HG03571 (cell line): ENCODE measurements at regions not wholly inside any gene's neighbourhood (a gene's known extent, or its start where the extent isn't known, plus 50 kb on each side); places are given as distances from the start of the nearest gene placed in this dataset.
"Not testable (repeated sequence)": the region's sequence is repeated elsewhere in the genome, so short reads cannot be mapped to it uniquely, and the experiment has no call there.

Experiments
- ATAC-seq: cut with Tn5 transposase; IDR thresholded peaks from one replicate; pipeline ENCODE4 v1.9.1; 2021; ENCODE audit not compliant: unreplicated experiment

DNA sequence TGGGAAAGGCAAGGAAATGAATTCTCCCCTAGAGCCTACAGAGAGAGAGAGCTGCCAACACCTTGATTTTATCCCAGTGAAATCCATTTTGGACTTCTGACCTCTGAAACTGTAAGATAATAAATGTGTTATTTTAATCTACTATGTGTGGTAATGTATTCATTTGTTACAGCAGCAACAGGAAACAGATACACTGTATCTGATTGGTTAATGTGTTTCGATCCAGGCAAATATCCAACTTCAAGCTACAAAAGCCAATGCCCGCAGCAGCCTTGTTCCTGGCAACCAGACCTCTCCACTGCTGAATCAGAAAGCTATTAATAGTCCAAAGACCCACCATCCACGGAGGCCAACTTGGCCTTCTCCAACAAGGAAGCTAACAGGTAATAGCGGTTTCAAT is 318.1 kb downstream of the PTTG2 start:
- no peak for ATAC-seq

DNA sequence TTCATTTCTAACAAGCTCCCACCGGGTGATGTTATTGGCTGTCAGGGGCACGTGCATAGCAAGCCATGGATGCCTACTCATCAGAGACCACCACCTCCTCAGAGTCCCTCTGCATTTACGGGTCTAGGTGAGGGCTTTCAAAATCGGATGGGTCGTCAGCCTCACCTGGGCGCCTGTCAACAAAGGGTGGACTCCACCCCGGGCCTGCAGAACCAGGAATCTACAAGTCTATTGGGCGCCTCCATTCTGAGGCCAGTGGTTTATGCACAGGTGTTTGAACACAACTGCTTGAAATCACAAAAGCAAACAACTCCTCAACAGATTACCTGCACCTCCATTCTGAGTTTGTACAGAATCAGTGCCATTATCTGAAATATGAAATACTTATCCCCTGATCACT is 318.9 kb downstream of the PTTG2 start:
- ATAC-seq, result no peak

DNA sequence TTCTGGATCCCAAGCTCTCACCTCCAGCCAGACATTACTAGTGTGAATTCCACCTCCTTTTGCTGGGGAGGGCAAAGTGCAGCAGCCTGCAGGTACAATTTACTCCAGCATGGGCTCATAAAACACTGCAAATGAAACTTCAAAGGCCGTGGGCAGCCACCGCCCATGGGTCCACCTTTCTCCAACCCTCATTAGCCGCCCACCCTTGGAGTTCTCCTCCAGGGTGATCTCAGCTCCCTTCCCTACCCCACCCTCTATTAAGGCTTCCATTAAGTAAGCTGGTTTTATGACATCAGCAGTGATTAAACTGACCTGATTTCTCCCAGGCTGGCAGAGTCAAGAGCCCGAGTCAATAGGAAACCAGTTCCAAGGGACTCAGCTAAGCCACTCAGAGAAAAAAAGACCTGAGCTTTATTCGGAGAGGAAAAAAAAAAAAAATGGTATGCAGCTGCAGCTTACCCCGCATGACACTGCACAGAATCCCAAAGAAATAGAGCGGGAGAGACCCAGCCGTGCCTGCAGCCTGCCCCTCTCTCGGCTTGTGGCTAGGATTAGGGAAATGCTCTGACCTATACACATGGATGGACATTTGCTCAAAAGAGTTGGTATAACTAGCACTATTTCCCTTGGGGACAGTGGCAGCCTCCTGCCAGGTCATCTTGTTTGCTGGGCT is 319.6 kb downstream of the PTTG2 start:
- no peak for ATAC-seq

DNA sequence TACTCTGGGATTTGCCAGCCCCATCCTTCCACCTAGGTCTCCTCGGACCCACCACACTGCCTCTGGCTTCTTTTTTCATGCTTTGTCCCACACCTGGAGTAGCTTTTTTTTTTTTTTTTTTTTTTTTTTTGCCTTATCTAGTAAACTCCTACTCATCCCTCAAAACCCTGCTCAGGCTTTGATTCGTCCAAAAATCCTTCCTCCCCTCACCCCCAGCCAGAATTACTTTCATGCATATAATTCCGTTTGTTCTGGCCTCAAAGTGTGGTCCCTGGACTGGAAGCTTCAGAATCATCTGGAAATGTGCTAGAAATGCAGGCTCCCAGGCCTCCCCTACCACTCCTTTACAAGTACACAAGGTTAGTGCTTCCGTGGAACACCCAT is 320.1 kb downstream of the PTTG2 start:
- ATAC-seq, result no peak

DNA sequence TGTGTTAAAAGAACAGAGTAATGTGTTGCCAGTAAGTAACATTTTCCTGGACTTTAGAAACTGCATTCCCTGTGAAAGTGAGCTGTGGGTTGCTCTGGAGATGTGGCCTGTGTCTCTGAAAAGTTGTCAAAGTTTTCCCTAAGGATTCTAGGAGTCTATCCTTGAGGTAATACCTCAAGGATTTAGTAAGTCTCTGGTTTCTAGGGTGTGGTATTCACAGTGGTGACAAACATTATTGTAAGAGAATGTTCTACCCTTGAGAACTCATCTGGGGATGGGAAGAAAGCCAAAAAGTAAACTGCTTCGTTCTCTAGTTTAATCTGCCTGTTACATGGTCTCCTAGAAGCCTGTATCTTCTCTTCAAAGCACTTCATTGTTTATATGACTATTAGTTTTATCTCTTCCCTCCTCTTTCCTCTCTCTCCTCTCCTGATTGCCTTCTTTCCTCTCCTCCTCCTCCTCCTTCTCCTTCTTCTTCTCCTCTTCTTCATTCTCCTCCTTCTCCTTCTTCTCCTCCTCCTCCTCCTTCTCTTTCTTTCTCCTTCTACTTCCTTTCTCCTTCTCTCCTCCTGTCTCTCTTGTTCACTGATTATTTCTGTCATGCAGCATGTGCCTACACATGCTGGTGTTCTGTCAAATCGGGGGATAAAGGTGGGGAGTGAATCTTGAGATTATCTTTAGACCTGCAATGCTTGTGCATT is 321.3 kb downstream of the PTTG2 start:
- ATAC-seq, result no peak

DNA sequence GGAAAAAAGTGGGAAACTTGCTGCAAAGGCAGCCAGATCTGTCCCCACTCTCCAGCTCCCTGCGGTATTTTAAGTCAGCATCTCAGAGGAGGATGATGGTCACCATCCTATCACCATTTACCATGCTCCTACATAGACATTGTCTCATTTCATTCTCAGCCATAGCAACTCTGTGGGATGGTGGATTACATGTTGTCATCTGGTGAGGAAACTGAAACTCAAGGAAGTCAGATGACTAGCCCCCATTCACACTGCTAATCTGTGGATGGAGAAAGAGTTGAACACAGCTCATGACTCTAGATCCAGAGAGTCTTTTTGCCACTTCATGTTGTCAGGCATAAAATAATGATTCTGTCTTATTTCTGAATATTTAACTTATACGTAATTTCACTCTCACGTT is 323.5 kb downstream of the PTTG2 start:
- no peak for ATAC-seq

DNA sequence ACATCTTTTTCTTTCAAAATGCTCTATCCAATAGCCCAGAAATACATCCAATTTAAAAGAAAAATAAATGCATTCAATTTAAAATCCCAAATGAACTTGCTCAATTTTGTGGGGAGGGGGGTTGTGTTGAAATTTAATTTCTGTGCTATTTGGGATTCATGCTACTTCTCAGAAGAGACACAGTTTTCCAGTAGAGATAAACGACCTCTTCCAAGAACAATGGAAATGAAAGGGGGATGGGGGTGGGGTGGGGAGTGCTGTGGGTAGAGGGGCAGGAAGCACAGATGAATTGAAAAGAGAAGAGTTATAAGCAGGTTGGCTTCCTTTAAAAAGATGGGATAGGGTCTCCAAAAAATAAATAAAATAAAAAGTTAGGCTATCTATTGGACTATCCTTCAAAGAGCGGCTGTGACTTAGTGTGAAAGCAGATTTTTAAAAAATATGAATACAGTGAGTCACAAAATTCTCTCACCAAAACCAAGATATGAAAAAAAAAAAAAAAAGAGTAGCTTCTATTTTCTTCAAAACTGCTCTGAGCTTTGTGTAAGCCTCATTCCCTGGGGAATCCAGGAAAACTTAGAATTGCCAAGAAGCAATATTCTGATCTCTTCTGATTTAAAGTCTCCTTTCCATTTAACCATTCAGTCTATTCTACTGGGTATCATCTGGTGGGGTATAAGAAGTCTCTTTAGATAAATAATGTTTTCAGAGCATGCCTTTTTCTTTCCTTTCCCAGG is 324.3 kb downstream of the PTTG2 start:
- ATAC-seq, result no peak

DNA sequence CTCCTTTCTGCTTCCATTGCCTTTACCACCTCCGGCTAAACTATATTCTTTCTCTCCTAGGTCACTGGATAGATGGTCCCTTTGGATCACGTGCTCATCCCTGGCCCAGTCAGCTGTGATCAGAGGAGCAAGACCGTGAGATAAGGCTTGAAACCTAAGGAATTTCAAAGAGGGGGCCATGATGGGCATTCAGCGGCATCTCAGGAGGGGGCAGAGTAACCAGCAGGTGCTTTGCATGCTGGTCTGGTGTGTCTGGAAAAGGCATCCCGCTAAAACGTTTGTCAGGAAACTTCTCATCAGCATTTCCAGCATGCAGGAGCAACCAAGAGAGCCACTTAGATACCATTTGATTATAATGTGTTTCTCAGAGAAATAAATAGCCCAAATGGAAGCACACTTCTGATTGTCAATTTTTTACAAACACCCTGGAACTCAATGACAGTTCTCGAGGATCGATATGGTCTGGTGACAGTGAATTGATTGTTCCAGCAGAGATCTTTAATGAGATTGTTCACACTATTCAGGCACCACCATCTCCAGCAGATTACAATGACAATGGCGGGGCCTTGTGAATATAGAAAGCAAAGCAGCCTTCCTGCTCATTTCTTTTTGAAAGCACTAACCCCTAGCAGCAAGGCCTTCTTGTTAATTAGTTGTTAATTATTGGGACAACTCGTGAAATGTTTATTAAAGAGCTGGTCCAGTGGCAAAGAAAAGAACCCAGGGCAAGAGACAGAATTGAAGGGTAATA is 327.1 kb downstream of the PTTG2 start:
- no peak for ATAC-seq

DNA sequence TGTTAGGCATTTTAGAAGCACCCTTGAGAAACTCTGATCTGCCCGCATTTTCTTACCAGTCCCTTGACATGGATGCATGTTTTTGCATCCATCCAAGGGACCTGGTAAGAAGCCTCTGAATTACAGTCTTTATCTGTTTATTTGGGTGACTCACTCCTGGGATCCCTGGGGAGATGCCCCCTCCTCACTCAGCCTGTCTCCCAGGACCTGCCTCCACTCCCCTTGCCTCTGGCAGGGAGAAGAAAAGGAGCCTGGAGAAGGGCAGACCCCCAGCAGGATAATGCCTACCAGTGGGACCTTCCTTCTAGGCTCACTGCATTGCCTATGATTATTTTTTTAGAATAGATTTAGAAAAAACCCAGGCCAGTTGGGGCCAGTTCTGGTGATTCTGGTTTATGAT is 329.4 kb downstream of the PTTG2 start:
- no peak for ATAC-seq

DNA sequence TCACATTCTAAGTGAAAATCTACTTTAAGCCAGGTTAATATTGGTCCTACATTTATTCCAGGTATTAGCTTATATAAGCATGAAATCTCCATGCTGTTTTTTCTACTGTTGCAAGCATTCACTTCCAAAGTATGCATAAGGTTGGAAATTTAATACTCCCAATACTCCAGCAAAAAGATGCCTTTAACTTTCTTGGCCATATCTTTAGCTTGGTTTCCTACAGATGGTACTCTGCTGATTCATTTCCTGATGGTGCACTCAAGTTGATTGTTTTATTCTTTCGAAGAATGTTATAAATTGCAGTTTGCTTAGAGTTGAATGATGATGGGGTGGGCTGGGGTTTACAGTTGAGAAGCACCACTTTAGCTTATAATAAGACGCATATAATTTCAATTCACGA is 330.2 kb downstream of the PTTG2 start:
- ATAC-seq, result no peak

DNA sequence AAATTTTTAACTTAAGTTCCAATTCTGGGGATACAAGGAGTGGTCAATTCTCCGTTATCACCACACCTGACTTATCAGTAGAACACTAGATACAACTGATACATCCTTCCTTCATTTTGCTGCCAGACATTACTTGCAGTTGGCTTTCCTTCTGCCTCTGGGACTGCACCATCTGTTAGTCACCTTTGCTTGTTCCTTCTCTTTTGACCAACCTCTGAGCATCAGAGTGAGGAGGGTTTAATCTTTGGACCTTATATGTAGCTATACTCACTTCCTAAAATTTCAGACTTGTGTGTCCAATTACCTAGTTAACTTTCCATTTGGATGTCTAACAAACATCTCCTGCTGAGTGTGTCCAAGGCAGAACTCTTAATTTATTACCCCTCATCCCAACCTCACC is 330.7 kb downstream of the PTTG2 start:
- ATAC-seq, result no peak

DNA sequence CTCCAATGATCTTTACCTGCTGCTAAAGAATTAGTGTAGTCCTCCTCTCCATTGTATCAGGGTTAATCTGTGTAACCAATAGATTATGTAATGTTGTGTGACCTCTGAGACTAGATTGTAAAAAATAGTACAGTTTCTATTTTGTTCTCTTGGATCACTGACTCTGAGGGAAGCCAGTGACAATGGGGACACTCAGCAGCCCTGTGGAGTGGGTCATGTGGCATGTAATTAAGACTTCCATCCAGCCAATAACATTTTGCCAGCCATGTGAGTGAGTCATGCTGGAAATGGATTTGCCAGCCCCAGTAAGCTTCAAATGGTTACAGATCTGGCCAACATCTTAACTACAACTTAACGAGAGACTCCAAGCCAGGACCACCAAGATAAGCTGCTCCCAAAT is 332.3 kb downstream of the PTTG2 start:
- no peak for ATAC-seq

DNA sequence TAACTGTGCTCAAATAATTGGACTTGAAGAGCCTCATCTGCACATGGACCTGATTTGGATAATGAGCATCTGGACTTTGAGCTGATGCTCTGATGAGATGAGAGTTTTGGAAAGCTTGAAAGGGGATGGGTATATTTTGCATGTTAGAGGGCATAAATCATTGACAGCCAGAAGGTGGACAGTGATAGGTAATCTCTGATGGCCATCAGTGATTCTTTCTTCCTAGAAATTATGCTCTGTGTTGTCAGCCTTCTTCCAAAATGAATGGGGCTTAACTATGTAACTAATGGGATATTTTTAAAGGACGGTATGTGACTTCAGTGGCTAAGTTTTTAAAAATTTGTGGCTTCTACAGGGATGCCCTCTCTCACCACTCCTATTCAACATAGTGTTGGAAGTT is 334.0 kb downstream of the PTTG2 start:
- no peak for ATAC-seq

DNA sequence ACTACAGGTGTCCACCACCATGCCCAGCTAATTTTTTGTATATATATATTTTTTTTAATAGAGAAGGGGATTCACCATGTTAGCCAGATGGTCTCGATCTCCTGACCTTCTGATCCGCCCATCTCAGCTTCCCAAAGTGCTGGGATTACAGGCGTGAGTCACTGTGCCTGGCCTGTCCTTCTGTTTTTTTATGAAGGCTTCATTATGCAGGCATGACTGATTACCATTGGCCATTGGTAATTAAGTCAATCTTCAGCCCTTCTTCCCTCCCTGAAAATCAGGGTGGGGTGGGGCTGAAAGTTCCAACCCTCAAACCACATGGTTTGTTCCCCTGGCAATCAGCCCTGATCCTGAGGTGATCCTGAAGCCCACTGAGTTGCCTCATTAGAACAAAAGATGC is 336.9 kb downstream of the PTTG2 start:
- no peak for ATAC-seq

DNA sequence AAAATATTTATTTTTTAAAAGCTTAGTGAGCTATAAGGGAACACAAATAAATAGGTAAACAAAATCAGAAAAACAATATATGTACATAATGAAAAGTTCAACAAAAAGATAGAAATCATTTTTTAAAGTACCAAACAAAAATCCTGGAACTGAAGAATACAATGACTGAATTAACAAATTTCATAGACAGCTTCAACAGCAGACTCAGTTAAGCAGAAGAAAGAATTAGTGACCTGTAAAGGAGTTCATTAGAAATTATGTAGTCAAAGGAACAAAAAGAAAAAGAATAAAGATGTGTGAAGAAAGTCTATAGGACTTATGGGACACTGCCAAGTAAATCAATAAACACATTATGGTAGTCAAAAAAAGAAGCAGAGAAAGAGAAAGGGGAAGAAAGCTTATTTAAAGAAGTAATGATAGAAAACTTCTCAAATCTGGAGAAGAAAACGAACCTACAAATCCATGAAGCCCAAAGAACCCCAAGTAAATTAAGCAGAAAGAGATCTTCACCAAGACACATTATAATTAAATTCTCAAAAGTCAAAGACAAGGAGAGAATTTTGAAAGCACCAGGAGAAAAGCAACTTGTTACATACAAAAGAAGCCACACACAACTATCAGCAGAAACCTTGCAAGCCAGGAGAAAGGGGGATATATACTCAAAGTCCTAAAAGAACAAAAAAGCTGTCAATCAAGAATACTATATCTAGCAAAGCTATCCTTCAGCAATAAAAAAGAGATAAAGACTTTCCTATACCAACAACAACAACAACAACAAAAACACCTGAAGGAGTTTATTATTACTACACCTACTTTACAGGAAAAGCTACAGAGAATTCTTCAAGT is 338.9 kb downstream of the PTTG2 start:
- no peak for ATAC-seq

DNA sequence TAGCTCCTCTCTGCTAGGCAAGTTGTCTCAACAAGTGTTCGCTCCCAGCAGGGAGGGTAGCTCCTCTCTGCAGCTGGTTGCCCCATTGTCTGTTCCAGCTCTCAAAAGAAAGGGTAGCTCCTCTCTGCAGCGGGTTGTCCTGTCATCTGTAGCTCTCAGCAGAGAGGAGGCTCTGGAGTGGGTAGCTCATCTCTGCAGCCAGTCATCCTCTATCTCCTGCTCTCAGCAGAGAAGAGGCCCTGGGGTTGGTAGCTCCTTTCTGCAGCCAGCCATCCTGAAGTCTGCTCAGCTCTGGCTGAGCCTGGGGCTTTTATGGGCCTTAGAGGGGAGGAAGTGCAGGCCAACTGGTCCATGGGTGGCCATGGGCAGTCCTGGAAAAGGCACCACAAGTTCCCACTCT is 342.7 kb downstream of the PTTG2 start:
- ATAC-seq, result no peak

DNA sequence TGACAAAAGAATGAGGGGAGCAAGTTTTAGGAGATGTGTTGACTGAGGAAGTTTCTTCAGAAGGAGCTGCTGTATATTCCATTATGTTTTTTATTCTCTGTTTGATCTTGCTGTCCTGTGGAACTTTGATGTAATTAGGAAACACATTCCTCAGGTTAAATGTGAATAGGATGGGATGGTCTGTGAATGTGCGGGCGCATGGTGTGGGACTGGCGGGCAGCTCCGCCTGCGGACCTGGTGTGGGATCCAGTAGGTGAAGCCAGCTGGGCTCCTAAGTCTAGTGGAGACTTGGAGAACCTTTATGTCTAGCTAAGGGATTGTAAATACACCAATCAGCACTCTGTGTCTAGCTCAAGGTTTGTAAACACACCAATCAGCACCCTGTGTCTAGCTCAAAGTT is 344.3 kb downstream of the PTTG2 start:
- not testable (repeated sequence) for ATAC-seq

DNA sequence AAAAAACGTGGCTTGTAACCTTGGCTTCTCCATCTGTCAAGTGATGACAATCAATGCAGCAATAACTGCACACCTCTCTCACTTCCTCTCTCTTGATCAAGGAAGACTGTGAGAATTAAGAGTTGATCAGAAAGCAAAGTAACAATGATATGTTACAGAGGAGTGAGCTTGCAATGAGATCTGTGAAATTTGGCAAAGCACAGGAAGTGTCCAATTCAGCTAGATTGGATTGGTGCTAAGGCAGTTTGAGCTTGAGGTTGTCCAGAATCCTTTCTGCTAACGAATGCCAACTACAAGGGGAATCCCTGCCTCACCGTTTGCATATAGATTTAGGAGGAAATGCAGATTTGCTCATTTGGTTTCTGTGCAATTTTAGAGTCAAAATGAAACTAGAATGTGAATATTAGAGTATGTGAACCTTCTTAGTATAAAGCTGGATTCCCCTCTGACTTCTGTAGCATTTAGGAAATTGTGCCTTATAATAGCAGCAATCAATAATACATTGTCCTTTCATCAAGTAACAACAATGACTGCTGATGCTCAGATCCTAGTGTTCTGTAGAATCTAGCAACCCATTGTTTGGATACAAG is 346.4 kb downstream of the PTTG2 start:
- ATAC-seq, result peak; percentile 65

DNA sequence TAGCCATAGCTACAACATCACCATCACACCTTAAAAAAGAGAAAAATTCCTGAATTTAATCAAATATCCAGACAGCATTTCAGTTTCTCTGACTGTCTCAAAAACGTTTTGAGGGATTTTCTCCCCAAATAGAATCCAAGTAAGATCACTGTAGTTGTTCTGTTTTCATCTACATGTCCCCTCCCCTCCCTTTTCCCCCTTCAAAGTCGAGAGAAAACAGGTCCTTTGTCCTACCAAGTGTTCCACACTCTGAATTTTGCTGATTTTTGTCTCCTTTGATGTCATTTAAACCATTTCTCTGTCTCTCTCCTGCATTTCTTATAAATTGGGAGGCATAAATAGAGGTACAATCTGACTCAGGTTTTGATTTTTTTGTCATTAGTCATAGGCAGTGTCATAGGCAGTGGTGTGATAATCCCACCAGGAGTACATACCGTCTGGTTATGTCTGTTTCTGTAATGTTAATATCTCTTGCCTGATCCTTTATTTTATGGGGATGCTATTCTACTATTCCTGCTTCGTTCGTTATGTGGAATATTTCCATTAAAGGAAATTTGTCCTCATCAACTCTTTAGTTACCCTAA is 348.6 kb downstream of the PTTG2 start:
- no peak for ATAC-seq

DNA sequence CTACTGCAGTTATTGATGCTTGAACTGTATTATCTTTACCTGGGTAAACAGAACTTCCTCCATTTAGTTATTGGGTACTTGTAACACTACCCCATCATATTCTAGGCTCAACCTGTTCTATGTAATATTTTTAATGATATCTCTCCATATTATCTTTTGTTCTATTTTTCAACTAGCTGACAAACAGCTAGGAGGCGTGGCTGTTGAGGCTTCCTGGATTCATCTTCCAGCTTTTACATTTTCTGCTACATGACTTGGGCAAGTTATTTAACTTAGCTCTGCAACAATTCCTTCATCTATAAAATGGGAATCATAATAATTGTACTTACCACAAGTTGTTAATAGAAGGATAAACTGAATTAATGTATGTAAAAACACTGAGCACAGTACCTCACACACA is 349.3 kb downstream of the PTTG2 start:
- no peak for ATAC-seq
